ENCODE measurements at regions not wholly inside any gene's neighbourhood (a gene's known extent, or its start where the extent isn't known, plus 50 kb on each side); places are given as distances from the start of the nearest gene placed in this dataset.

DNA sequence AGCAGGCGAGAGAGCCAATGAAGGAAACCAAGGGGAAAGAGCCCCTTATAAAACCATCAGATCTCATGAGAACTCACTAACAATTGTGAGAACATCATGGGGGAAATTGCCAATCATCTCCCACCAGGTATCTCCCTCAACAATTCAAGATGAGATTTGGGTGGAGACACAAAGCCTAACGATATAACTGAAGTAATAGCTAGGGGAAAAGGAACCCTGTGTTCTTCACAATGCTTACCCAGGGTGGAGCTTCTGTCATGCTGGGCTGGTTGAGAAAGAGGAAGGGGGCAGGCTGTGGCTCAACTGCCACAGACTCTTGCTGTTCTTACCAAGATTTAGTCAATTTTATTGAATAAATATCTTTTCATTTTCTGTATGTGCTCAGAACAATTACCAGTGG is 392.1 kb upstream of the HS6ST1 start:
- no peak for DNase-seq

- no peak for DNase-seq
Observed at GRCh38 chr2:128714285-128714684, 395.6 kb upstream of the HS6ST1 start.

- DNase-seq = no peak
Observed at GRCh38 chr2:128714851-128715312, 396.2 kb upstream of the HS6ST1 start.

DNA sequence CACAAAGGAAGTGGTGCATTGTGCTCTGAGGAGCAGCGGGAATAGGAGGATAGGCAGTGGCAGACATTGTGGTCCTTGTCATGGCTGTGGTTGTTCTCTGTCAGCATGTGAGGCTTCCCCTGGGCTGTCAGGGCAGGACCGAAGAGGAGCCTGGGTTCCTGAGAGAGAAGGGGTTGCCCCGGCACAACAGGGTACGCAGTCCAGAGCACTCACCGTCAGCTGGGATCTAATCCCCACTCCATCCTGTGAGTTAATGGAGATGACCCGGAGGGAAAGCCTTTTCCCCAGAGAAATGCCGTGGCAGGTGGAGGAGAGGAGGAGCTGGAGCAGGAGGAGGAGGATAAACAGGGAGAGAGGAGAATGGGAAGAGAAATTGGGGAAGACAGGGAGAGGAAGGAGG is 396.7 kb upstream of the HS6ST1 start:
- no peak for DNase-seq

GRCh38 chr2:128716299-128716721 is 397.6 kb upstream of the HS6ST1 start:
- DNase-seq = no peak

DNA sequence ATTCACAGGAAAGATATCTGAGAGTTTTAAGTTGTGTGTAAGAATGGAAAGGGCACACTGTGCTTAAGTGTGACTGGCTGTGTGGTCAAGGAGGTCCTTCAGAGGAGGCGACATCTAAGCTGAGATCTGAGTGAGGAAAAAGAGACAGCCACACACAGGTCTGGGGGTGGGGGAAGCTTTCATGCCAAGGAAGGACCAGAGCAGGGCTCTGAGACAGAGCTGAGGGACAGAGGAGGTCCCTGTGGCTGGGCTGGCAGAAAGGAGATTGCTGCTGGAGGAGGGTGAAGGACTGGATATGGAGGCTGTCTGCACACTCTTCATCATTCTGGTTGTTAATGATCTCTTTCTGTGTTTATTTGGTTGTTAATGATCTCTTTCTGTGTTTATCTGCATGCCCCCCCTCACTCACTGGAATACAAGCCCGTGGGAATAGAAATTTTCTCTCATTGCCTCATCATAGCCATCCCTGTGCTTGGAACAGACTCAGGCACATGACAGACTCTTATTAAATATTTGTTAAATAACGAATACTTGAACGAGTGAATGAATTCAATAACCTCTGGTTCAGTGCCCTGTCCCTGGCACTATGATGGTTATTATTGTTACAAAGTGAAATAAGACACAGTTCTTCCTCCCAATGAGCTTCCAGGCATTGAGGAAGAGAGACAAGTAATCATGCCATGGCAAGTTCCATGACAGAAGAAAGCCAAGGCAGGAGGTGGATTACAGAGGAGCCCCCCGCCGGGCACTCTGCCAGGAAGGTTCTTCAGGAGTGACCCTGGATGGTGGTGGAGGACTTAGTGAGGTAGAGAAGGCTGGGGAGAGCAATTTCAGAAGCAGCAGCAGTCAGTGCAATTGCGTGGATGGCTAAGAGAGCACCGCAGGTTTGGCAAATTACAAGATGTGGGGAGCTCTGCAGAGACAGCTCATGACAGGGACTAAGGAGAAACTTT is 399.4 kb upstream of the HS6ST1 start:
- no peak for DNase-seq

DNA sequence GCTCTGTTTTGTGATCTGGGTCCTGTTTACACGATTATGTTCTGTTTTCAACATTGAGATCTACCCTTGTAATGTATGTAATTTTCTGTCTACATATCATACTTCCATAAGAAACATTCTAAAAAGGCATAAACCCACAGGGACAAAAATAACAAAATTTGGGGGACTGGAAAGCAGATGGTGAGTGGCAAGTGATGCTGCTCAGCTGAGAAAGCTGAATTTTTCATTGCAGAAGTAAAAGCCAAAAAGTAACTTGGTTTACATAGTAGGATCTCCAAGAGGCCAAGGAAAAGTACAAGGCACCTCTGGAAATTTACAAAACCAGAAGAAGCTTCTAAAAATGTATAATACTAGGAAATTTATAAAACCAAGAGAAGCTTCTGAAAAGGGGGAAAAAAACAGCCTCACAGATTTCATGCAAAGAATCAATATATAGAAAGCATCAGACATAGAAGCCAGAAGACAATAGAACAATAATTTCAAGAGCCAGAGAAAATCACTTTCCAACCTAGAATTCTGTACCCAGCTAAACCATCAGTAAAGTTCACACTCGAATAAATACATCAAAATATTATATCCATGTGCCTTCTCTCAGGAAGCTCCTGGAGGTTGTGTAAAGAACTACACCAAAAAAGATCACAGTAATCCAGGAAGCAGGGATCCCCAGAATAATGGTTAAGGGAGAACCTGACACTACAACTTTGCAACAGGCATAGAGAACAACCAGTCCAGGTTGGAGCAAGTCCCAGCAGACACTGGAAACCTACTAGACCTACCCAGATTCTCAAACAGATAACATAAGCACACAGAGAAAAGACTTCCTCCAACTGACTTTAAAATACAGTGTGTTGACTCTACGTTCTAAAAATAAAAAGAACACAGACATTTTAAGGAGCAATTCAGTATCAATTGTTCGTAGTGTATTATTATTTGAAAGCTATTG is 401.7 kb upstream of the HS6ST1 start:
- no peak for DNase-seq

- no peak for DNase-seq
Observed at GRCh38 chr2:128721096-128721495, 402.4 kb upstream of the HS6ST1 start.

- no peak for DNase-seq
Observed at GRCh38 chr2:128722489-128722888, 403.8 kb upstream of the HS6ST1 start.

- DNase-seq = no peak
Observed at GRCh38 chr2:128724547-128724946, 405.9 kb upstream of the HS6ST1 start.

- no peak for DNase-seq
Observed at GRCh38 chr2:128724972-128725371, 406.3 kb upstream of the HS6ST1 start.

DNA sequence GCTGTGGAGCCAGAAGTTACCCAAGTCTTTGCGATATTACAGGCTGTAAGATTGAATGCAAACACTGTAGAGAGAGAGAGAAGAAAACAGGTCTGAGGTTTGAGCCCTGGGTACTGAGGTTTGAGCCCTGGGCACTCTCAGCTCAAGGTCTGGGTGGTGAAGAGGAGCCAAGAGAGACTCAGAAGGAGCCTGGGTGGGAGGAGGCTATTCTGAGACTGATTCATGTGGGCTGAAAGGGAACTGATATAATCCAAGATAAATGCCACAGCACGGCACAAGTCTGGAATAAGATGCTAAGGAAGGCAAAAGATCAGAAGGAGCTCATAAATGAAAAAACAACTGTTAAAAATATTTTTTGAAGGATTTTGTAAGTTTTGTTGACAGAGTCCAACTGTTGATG is 407.6 kb upstream of the HS6ST1 start:
- DNase-seq = no peak

- DNase-seq = no peak
Observed at GRCh38 chr2:128726911-128727310, 408.2 kb upstream of the HS6ST1 start.

DNA sequence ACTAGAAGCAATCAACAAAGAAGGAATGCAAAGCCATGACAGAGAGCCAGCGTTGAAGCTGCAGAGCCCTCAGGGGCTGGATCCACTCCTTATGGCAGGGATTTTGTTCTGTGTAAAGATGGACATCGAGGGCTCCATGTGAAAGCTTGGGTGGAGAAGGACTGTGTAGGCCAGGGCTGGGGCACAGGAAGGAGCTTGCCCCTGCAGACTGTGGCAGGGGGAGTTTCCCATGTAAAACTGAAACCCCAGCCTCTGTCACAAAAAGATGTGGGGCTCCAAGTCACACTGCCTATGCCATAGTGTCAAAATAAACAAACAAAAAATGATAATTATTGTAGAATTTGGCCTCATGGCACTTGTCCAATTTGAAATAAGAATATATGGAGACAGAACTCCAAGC is 408.7 kb upstream of the HS6ST1 start:
- DNase-seq = no peak

DNA sequence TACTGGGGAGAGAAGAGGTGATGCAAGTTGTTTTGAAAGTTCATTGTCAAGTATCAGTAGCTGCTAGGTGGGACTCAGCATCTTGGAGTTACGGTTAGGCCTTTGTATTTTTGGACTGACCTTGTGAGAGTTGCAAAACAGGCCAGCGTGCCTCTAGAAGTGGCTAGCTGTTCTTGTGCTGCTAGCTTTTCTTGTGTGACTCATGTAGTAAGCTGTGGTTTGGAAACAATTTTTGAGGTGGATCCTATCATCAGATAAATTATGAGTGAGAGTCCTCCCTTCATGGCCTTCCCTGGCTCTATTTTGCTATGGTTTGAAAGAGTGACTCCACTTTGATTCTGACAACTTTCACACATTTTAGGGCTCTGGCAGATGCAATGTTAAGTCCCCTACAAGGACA is 409.2 kb upstream of the HS6ST1 start:
- DNase-seq = no peak

GRCh38 chr2:128729051-128729450 is 410.4 kb upstream of the HS6ST1 start:
- no peak for DNase-seq

- no peak for DNase-seq
Observed at GRCh38 chr2:128731994-128732650, 413.5 kb upstream of the HS6ST1 start.

- no peak for DNase-seq
Observed at GRCh38 chr2:128732976-128733431, 414.3 kb upstream of the HS6ST1 start.

DNA sequence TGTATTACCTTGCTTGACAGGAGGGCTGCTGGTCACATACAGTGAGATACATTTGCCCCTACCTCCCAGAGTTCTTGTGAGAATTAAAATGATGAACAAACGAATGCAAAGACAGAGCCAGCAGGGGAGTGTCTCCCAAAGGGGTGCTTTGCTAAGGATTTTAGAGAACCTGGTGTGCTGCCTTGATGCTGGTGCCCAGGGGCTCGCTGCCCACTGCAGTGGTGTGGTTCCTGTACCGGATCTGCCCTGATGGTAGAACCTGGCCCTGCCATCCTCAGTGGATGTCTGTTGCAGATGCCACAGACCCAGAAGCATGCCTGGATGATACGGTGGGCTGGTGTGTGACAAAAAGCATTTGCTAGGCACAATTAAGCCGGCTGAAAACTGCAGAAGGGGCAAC is 414.8 kb upstream of the HS6ST1 start:
- DNase-seq = no peak

DNA sequence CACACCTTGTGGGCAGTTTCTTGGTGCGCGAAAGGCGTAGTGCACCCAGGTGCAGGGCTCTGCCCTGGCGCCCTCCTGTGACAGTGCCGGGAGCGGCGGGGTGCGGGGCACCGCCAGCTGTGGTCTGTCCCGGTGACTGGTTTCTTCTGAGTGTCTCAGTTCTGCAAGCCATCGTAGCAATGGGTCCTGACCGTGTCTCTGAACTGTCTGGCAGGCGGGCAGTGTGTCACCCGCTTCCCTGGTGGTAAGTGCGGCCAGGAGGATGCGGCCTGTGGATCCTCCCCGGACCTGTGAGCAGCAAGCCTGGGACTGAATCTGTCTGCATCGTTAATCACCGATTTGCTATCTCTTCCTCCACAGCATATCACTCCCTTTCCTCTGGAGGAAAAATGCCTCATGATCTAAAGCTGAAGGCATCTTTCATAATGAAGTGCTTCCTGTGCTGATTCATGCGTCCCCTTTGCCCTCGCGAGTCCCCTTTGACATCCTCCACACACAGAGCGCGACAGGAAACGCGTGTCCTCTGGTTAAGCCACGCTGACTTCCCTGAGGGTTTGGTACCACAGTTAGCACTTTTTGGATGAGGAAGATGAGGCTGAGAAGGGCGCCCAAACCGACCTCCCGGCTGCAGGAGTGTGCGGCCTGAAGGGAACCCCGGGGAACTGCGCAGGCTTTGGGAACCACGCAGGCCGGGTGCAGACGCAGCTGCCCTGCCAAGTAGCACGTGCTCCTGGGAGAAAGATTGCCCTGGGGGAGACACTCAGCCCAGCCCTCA is 416.0 kb upstream of the HS6ST1 start:
- no peak for DNase-seq

DNA sequence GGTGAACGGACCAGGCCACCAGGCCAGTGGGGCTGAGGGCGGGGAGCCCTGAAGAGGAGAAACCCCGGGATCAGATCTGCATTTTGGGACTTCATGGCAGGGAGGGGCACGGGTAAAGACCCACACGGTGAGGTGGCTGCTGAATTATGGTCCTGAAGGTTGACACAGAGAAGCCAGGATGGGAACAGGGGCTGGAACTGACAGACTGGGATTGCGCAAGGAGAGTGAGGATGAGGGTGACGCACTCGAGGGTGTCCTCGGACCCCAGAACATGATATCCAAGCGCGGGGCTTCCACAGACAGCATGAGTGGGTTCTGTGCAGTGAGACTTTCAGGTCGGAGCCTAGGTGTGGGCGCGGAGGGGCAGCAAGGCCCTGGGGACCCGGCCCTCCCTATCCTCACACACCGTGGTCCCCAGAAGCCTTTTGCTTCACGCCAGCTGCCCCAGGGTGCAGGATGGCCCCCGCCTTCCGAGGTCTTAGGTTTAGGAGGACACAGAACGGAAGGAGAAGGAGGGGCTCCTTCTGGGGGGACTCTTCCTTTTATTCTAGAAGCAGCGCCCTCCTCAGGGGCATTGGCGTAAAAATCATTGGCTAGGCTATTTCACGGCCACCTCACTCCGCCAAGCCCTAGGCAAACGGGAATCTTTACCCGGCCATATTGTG is 416.8 kb upstream of the HS6ST1 start:
- DNase-seq = no peak

Measured in stimulated activated CD4-positive, alpha-beta T cell treated with anti-CD3 and anti-CD28 coated beads, Interleukin-4, amount 100 ng/mL, for 4 hours (primary cell).